Inferior parietal cortex (tissue), 1 donor: ENCODE measurements at regions not wholly inside any gene's neighbourhood (a gene's known extent, or its start where the extent isn't known, plus 50 kb on each side); places are given as distances from the start of the nearest gene placed in this dataset.

Source experiments
- DNase-seq: peaks from one replicate; pipeline ENCODE4 v3.0.0-alpha.2; 2016; ENCODE audit errors: extremely low spot score

DNA sequence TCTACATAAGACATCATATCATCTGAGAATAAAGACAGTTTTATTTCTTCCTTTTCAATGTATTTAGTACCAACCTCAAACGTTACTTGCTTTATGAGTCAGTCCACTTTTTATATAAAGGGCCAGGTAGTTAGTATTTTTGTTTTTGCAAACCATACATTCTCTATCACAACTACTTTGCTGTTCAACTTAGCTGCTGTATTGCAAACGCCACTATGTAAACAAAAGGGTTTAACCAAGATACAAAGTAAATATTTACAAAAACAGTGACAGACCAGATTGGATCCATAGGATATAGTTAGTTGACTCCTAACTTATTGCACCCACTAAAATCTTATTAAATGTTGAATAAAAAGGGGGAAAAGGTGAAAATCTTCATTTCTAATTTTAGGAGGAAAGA is 87.7 kb upstream of the FOXG1 start:
- no peak for DNase-seq

GRCh38 chr14:28681681-28682080 is 84.9 kb upstream of the FOXG1 start:
- no peak for DNase-seq

DNA sequence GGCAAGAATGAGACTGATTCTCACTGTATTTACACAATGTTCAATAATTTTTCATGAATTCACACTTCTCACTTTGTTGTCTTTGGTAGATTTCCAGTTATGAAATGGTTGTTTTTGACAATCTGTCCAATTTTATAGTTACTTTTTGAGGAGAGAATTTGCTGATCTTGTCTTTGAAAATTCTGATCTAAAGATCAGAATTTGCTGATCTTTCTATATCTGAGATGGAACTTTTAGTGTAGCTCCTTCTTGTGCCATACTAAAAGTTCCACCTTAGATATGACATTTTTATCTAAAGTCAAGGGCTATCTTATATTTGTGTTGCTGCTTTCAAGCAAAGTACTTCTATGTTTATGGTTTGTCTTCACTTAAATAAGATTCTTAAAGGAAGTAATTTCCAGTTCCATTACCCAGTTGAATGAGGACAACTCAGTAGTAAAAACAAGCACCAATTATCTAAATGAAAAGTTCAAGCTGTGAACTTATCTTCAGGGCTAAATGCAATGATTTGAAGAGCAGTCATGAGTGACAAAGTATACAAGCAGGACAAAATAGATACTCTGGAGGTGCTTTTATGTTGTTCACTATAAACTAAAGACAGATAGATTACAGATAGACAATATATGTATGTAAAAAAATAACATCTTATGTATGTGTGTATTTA is 76.4 kb upstream of the FOXG1 start:
- no peak for DNase-seq

- DNase-seq: no peak
Observed at GRCh38 chr14:28695109-28695508, 71.5 kb upstream of the FOXG1 start.

DNA sequence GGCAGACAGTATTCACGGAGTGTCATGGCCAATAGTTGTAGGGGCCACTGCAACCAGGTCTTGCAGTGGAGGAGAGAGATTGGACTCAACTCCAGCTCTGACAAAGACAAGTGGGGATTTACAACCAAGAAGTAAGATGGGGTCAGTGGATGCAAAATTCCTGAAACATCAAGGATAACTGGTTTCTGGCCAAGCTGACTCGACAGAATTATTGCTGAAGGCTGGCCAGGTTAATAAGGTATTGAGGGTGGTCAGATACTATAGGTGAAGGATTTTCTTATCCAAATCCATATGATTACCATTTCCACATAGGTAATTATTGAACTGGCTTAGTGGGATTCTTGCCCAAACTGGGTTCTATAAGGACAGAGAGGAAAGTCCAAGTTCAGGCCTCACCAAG is 64.9 kb upstream of the FOXG1 start:
- no peak for DNase-seq

DNA sequence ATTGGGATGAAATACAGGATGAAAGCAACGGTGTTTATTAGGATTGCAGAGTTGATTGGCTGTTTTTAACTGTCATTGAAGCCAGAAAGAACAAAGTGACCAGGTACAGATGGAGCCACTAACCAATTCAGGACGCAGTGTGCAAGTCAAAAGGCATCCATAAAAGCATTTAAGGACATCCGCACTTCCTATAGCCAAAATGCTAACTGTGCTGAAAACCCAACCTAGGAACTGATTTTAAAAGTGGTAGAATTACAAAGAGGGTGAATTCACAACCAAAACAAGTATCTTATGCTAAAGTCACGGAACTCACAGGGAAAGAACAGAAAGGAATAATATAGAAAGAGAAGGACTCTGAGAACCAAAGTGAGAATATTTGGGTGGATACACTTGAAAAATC is 63.1 kb upstream of the FOXG1 start:
- DNase-seq: no peak

GRCh38 chr14:28704153-28704552 is 62.4 kb upstream of the FOXG1 start:
- DNase-seq: no peak

GRCh38 chr14:28707814-28708213 is 58.8 kb upstream of the FOXG1 start:
- DNase-seq: no peak

- no peak for DNase-seq
Observed at GRCh38 chr14:28709571-28710305, 56.8 kb upstream of the FOXG1 start.
